ENCODE measurements at regions not wholly inside any gene's neighbourhood (a gene's known extent, or its start where the extent isn't known, plus 50 kb on each side); places are given as distances from the start of the nearest gene placed in this dataset.

DNA sequence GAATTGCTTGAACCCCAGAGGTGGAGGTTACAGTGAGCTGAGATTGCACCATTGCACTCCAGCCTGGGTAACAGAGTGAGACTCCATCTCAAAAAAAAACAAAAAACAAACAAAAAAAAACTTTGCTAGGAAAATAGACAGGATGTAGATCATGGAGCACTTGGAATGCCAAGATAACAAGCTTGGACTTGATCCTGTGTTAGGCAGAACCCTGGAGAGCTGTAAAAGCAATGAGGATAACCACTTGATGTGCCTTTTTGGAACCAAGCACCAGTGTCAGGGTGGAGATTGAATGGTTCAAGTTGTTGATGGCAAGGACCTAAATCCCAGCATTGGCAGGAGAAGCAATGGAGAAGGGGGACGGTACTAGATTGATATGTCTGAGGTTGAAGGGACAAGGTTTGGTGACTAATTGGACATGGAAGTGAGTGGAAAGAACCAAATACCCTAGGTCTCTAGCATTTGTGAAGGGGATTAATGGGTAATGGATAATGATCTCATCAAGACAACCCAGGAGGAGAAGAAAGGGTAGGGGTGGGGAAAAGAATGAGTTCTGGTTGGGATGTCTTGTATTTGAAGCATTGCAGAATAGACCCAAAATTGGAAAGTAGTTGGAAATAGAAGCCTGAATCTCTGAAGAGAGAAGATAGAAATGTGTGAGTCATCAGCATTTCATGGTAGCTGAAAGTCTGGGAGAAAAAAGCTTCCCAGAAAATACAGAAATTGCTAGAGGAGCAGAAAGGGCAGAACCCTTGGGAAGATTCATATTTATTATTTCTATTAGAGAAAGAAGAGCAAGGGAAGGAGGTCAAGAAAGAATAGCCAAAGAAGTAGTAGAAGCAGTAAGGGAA lies 176.7 kb downstream of the NUAK1 start:
- DNase-seq (ENCODE audit: low read depth): no peak

DNA sequence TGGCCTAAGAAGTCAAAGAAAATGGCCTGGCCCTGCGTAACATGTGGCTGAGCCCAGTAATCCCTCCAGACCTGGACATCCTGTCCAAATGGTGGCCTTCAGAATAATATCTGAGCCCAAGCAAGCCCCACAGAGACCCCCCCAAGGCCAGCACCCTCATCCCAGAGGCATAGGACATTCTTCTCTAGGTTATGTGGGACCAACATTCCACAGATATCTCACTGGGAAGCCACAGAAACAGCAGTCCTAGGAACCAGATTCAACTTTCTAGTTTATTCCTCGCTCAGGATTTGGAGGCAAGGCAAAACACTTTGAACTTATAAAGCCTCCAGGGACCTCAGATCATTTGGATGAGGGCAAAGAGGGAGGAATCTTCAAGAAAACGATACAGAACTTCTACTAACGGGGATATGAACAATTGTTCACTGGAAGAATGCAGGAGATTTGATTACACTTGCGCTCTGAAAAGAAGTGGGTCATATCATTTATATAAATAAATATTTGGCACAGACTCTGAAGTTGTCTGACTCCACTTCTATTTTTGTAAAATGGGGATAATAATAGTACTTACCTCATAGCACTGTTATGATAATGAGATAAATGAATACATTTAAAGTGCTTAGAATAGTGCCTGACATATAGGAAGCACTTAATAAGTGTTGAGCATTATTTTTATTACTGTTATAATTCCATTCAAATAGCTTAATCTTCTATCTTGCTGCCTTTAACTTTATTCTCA lies 171.5 kb downstream of the NUAK1 start:
- DNase-seq (ENCODE audit: low read depth): peak; percentile 37
- H3K4me3 ChIP-seq (ENCODE audit: low read depth, low read length): no peak overlapping the region
- TF ChIP-seq, protein P1, sequence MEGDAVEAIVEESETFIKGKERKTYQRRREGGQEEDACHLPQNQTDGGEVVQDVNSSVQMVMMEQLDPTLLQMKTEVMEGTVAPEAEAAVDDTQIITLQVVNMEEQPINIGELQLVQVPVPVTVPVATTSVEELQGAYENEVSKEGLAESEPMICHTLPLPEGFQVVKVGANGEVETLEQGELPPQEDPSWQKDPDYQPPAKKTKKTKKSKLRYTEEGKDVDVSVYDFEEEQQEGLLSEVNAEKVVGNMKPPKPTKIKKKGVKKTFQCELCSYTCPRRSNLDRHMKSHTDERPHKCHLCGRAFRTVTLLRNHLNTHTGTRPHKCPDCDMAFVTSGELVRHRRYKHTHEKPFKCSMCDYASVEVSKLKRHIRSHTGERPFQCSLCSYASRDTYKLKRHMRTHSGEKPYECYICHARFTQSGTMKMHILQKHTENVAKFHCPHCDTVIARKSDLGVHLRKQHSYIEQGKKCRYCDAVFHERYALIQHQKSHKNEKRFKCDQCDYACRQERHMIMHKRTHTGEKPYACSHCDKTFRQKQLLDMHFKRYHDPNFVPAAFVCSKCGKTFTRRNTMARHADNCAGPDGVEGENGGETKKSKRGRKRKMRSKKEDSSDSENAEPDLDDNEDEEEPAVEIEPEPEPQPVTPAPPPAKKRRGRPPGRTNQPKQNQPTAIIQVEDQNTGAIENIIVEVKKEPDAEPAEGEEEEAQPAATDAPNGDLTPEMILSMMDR (IDR thresholded peaks at IDR 0.05; ENCODE audit: insufficient read depth, low read length): no peak

More for the DNA sequence above, 176.7 kb downstream of the NUAK1 start:
- TF ChIP-seq, protein P1 (IDR thresholded peaks at IDR 0.05; ENCODE audit: insufficient read depth, low read length): no peak
- no peak overlapping the region for H3K4me3 ChIP-seq (ENCODE audit: low read depth, low read length)

DNA sequence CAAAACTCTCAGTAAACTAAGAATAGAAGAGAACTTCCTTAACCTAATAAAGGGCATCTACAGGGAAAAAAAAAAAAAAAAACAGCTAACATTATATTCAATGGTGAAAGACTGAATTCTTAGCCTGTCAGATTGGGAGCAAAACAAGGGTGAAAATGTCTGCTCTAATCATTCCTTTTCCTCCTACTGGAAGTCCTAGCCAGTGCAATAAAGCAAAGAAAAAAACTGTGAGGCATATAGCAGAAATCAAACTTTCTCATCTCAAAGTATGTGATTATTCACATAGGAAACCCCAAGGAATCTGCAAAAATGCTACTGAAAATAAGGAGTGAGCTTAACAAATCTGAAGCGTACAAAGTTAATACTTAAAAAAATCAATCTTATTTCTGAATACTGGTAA lies 170.7 kb downstream of the NUAK1 start:
- no peak overlapping the region for H3K4me3 ChIP-seq (ENCODE audit: low read depth, low read length)
- TF ChIP-seq, protein P1 (IDR thresholded peaks at IDR 0.05; ENCODE audit: insufficient read depth, low read length): no peak
- no peak for DNase-seq (ENCODE audit: low read depth)

DNA sequence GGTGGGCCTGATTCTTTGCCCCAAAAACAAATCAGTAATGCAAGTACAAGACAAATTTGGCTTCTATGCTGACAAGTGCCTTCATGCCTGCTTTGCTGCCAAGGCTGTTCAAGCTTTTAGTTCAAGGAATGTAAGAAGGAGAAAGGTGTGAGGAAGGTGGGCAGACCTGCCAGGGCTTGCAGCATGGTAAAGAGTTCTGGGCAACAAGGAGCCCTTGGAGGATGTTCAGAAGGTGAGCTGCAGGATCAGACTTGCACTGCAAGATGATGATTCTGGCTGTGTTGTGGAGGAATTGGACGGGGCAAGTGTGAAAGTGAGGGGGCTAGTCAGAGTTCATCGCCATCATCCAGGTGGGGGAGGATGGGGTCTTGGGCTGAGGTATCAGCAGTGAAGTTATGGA lies 167.9 kb downstream of the NUAK1 start:
- no peak for DNase-seq (ENCODE audit: low read depth)
- TF ChIP-seq, protein P1 (IDR thresholded peaks at IDR 0.05; ENCODE audit: insufficient read depth, low read length): no peak
- no peak overlapping the region for H3K4me3 ChIP-seq (ENCODE audit: low read depth, low read length)

DNA sequence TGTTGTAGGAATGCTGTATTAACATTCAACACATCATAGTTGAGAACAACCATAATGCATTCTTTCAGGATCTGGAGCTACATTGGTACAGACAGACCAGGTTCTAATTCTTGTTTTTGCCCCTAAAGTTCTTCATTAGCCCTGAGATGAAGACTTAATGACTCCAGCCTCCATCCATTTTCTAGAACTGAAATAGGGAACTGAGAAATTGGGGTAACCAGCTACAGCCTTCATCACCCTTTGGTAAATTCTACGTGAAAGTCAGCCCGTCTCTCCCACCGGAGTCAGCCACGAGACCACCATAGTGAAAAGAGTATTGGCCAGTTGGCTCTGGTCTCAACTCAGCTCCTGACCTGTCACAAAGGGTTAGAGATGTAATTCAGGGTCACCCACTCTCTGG lies 164.0 kb downstream of the NUAK1 start:
- H3K4me3 ChIP-seq (ENCODE audit: low read depth, low read length): no peak overlapping the region
- TF ChIP-seq, protein P1 (IDR thresholded peaks at IDR 0.05; ENCODE audit: insufficient read depth, low read length): no peak
- no peak for DNase-seq (ENCODE audit: low read depth)

DNA sequence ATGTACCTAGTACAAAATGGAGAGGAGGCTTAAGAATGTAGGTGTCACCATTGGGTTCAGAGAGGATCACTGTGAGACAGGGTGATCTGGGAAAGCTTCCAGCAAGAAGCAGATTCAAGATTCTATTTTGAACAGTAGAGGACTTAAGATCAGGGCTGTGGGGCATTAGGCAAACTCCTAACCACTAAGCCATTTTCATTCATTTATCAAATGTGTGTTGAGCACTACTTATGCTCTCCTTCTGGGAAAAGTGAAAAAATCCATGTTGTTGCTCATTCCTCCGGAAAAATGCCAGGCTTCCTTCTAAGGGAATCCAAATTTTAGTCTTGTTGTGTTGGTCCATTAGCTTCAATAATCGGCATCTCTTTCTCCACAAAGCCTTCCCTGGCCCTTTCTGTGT lies 163.4 kb downstream of the NUAK1 start:
- no peak overlapping the region for H3K4me3 ChIP-seq (ENCODE audit: low read depth, low read length)
- TF ChIP-seq, protein P1 (IDR thresholded peaks at IDR 0.05; ENCODE audit: insufficient read depth, low read length): no peak
- DNase-seq (ENCODE audit: low read depth): no peak

Data from fibroblast of the aortic adventitia (primary cell).